HG03280 (cell line): ENCODE measurements at regions not wholly inside any gene's neighbourhood (a gene's known extent, or its start where the extent isn't known, plus 50 kb on each side); places are given as distances from the start of the nearest gene placed in this dataset.

Experiments used
- ATAC-seq: cut with Tn5 transposase; IDR thresholded peaks from one replicate; pipeline ENCODE4 v1.9.1; 2021; ENCODE audit warnings: mild to moderate bottlenecking, moderate library complexity; ENCODE audit not compliant: unreplicated experiment

- no peak for ATAC-seq
Measured at GRCh38 chr4:19803406-19803805, 448.3 kb upstream of the SLIT2 start.

GRCh38 chr4:19793831-19794230, 457.9 kb upstream of the SLIT2 start:
- no peak for ATAC-seq

GRCh38 chr4:19791422-19792123, 460.1 kb upstream of the SLIT2 start:
- ATAC-seq: no peak

GRCh38 chr4:19786616-19787015, 465.1 kb upstream of the SLIT2 start:
- no peak for ATAC-seq

- no peak for ATAC-seq
Measured at GRCh38 chr4:19783667-19784223, 468.0 kb upstream of the SLIT2 start.

- ATAC-seq: no peak
Measured at GRCh38 chr4:19780871-19781270, 470.8 kb upstream of the SLIT2 start.

- ATAC-seq: no peak
Measured at GRCh38 chr4:19776929-19777328, 474.8 kb upstream of the SLIT2 start.

- ATAC-seq: no peak
Measured at GRCh38 chr4:19776021-19776459, 475.7 kb upstream of the SLIT2 start.

- no peak for ATAC-seq
Measured at GRCh38 chr4:19774690-19775256, 476.9 kb upstream of the SLIT2 start.

GRCh38 chr4:19772581-19772980, 479.1 kb upstream of the SLIT2 start:
- no peak for ATAC-seq

GRCh38 chr4:19756661-19757060, 495.0 kb upstream of the SLIT2 start:
- ATAC-seq: no peak

- ATAC-seq: no peak
Measured at GRCh38 chr4:19752599-19752998, 499.1 kb upstream of the SLIT2 start.

GRCh38 chr4:19748519-19749479, 502.9 kb upstream of the SLIT2 start:
- ATAC-seq: no peak

GRCh38 chr4:19746377-19746776, 505.3 kb upstream of the SLIT2 start:
- no peak for ATAC-seq

GRCh38 chr4:19743115-19743638, 508.5 kb upstream of the SLIT2 start:
- no peak for ATAC-seq

- no peak for ATAC-seq
Measured at GRCh38 chr4:19739101-19739651, 512.5 kb upstream of the SLIT2 start.

- ATAC-seq: no peak
Measured at GRCh38 chr4:19736968-19737756, 514.5 kb upstream of the SLIT2 start.

- no peak for ATAC-seq
Measured at GRCh38 chr4:19735012-19735411, 516.7 kb upstream of the SLIT2 start.

GRCh38 chr4:19729886-19730651, 521.6 kb upstream of the SLIT2 start:
- ATAC-seq: no peak
